KOPT-K1 (cell line): ENCODE measurements at regions not wholly inside any gene's neighbourhood (a gene's known extent, or its start where the extent isn't known, plus 50 kb on each side); places are given as distances from the start of the nearest gene placed in this dataset.
"Not testable (repeated sequence)": the region's sequence is repeated elsewhere in the genome, so short reads cannot be mapped to it uniquely, and the experiment has no call there.

Experiments used
- H3K27ac ChIP-seq: fragments of 200-600 bp; sonication (generic); 2 replicates; pipeline ENCODE4 v1.5.1; 2016; ENCODE audit warnings: antibody characterized with exemption, mild to moderate bottlenecking, low read depth, low read length; ENCODE audit not compliant: poor library complexity, severe bottlenecking
- H3K36me3 ChIP-seq: fragments of 200-600 bp; sonication (generic); 2 replicates; pipeline ENCODE4 v1.5.1; 2017; ENCODE audit warnings: antibody characterized with exemption, mild to moderate bottlenecking, low read length, moderate library complexity; ENCODE audit not compliant: insufficient read depth
- H3K9me3 ChIP-seq: fragments of 200-600 bp; sonication (generic); 2 replicates; pipeline ENCODE4 v1.5.1; 2017; ENCODE audit warnings: antibody characterized with exemption, low read length, mild to moderate bottlenecking; ENCODE audit not compliant: insufficient read depth, poor library complexity, severe bottlenecking

- H3K9me3 ChIP-seq: no peaks in the 10 kb centered on the region
- H3K27ac ChIP-seq: no peak overlapping the region
- no peaks in the 10 kb centered on the region for H3K36me3 ChIP-seq
Observed at GRCh38 chr20:40961686-40962640, 66.7 kb upstream of the TOP1 start.

DNA sequence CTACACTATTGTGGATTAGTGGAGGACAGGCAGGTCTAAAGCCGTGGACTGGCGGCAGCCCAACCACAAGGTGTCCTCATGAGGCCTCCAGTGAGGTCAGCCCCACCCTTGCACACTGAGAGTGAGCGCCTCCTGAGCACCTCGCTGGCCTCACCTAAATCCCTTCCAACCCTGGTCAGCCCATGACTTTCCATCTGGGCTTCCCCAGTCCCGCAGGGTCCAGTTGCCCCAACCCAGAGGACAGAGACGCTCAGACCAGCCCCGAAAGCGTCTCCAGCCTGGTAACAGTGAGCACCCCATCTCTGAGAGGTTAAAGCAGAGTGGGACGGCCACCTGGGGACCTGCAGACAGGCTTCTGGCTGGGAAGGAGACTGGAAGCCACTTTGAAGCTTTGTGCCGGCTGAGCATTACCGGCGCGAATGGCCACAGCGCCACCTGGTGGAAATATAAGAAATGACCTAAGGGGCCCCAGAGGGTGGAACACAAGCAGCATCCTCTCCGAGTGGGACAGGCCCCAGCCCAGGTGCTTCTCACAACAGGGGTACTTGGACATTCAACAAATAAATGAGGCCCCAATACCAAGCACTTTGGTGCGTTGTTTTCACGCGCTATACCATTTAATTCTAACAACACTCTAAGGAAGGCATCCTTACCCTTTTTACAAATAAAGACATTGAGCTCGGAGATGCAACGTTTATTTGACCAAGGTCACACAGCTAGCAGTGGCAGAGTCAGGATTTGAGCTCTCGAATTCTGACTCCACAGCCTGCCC is 65.7 kb upstream of the TOP1 start:
- Histone ChIP-seq H3K27ac (no peak overlapping the region), H3K9me3 (no peaks in the 10 kb centered on the region), H3K36me3 (no peaks in the 10 kb centered on the region)

- Histone ChIP-seq H3K9me3 (no peaks in the 10 kb centered on the region), H3K27ac (no peak overlapping the region), H3K36me3 (no peaks in the 10 kb centered on the region)
Observed at GRCh38 chr20:40963505-40963845, 65.1 kb upstream of the TOP1 start.

DNA sequence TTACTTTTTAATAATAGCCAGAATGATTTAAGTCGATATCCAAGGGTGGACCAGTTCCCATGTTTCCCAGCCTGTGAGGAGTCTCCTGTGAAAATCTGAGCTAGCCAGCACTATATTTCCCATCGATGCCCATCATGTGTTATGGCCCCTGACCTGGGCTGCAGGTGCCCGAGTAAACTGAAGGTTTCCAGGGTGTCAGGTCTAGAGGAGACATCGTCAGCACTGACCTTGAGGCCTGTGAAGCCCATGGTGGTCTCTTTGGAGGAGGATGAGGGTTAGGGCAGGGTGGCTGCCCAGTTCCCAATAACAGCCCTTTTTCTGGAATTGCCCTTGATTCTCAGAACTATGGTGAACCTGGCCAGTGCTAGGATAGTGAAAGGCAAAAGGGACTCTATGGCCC is 63.0 kb upstream of the TOP1 start:
- H3K9me3 ChIP-seq: no peaks in the 10 kb centered on the region
- no peak overlapping the region for H3K27ac ChIP-seq
- H3K36me3 ChIP-seq: no peaks in the 10 kb centered on the region

GRCh38 chr20:40966103-40966502 is 62.5 kb upstream of the TOP1 start:
- no peaks in the 10 kb centered on the region for H3K36me3 ChIP-seq
- no peaks in the 10 kb centered on the region for H3K9me3 ChIP-seq
- no peak overlapping the region for H3K27ac ChIP-seq

DNA sequence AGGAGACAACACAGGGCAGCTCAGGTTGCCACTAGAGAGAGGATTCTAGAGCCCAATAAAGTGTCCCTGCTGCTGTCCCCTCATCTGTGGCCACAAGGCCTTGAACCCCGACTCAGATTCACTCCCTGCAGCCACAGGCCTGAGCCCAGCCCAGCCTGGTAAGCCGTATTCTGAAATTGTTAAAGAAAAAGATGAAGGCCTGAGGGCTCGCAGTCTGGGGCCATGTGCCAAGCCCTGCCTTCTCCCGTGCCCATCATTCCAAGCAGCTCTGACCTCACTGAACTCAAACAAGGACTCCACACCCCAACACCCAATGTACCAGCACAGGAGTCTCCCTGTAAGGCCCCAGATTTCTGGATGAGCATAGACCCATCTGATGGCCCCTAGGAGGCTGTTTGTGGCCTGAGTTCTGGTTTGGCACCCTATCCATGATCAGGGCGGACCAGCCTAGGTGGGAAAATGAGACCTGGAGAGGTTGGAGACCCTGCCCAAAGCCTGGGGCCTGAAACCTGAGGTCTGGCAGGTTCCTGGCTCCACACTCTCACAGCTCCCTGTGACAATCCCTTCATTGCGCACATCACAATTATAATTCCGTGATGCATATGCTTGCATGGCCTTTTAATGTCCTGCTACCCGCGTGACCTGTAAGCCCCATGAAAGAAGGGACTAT is 62.0 kb upstream of the TOP1 start:
- no peak overlapping the region for H3K27ac ChIP-seq
- H3K9me3 ChIP-seq: no peaks in the 10 kb centered on the region
- H3K36me3 ChIP-seq: no peaks in the 10 kb centered on the region

GRCh38 chr20:40967700-40968099 is 60.9 kb upstream of the TOP1 start:
- Histone ChIP-seq H3K36me3 (no peaks in the 10 kb centered on the region), H3K9me3 (no peaks in the 10 kb centered on the region), H3K27ac (no peak overlapping the region)

DNA sequence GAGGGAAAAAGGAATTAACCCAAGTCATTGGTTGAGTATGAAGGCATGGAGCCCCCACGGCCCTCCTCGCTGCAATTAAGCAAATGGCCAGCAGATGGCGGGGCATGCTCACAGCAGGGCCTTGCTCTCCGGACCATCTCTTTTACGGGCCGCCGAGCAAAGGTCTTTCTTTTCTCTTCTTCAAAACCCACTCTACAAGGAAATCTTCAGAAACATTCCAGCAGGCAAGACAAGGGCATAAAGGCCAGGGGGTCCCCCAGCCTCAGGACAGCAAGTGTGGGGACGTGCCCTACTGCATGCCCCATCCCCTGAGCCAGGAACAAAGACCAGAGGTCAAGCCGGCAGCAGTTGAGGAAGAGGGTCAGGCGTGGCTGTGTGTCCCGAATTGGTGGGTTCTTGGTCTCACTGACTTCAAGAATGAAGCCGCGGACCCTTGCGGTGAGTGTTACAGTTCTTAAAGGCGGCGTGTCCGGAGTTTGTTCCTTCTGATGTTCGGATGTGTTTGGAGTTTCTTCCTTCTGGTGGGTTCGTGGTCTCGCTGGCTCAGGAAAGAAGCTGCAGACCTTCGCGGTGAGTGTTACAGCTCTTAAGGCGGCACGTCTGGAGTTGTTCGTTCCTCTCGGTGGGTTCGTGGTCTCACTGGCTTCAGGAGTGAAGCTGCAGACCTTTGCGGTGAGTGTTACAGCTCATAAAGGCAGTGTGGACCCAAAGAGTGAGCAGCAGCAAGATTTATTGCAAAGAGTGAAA is 59.6 kb upstream of the TOP1 start:
- not testable (repeated sequence) for H3K27ac ChIP-seq, H3K36me3 ChIP-seq, H3K9me3 ChIP-seq

DNA sequence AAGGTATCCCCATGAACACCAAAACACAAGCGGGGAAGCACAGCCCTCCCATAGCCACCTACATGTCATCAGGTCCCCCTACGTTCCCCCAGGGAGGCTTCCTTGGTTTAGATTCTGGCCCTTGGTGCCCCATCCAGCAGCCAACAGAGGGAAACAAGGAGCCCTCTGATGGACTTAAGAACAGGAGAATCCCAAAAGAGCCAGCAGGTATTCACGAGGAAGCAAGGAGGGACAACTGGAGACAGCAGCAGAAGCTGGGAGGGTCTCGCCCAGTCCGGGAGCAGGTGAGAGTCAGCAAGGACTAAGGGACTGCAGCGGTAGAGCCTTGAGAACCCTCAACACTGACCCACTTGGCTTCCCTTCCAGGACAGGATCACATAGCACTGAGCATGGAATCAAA is 58.4 kb upstream of the TOP1 start:
- no peak overlapping the region for H3K27ac ChIP-seq
- no peaks in the 10 kb centered on the region for H3K9me3 ChIP-seq
- no peaks in the 10 kb centered on the region for H3K36me3 ChIP-seq

DNA sequence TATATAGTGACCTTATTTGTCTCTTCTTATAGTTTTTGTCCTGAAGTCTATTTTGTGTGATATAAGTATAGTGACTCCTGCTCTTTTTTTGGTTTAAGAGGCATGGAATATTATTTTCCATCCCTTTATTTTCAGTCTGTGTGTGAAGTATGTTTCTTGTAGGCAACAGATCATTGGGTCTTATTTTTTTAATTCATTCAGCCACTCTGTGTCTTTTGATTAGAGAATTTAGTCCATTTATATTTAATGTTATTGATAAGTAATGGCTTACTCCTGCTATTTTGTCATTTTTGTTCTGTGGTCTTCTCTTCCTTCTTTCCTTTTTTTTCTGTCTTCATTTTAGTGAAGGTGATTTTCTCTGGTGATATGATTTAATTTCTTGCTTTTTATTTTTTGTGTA is 51.4 kb upstream of the TOP1 start:
- Histone ChIP-seq H3K27ac (no peak overlapping the region), H3K36me3 (no peaks in the 10 kb centered on the region), H3K9me3 (peaks cover 18% of the 10 kb centered on the region)

DNA sequence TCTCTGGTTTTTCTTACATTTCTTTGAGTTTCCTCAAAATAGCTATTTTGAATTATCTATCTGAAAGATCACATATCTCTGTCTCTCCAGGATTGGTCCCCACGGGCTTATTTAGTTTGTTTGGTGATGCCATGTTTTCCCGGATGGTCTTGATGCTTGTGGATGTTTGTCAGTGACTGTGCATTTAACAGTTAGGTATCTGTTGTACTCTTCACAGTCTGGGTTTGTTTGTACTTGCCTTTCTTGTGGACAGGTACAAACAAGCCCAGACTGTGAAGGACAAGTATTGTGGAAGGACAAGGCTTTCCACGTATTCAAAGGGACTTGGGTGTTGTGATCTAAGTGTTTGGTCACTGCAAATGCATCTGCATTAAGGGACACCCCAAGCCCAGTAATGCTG is 49.9 kb upstream of the TOP1 start:
- peaks cover 18% of the 10 kb centered on the region for H3K9me3 ChIP-seq
- H3K36me3 ChIP-seq: no peaks in the 10 kb centered on the region
- no peak overlapping the region for H3K27ac ChIP-seq
